Mucosa of stomach (tissue), 1 donor: ENCODE measurements at regions not wholly inside any gene's neighbourhood (a gene's known extent, or its start where the extent isn't known, plus 50 kb on each side); places are given as distances from the start of the nearest gene placed in this dataset.

Source experiments
- H3K27me3 ChIP-seq: one replicate; pipeline ENCODE4 v1.7.0; 2013; ENCODE audit warnings: mild to moderate bottlenecking, low read length; ENCODE audit not compliant: control insufficient read depth, insufficient read depth
- H3K36me3 ChIP-seq: one replicate; pipeline ENCODE4 v1.7.0; 2013; ENCODE audit warnings: low read length; ENCODE audit not compliant: control insufficient read depth, insufficient read depth
- H3K4me1 ChIP-seq: one replicate; pipeline ENCODE4 v1.7.0; 2013; ENCODE audit warnings: mild to moderate bottlenecking, low read length; ENCODE audit not compliant: control insufficient read depth, insufficient read depth
- H3K4me3 ChIP-seq: one replicate; pipeline ENCODE4 v1.7.0; 2013; ENCODE audit warnings: low read length
- H3K9ac ChIP-seq: one replicate; pipeline ENCODE4 v1.7.0; 2013; ENCODE audit warnings: mild to moderate bottlenecking, low read length, moderate library complexity
- H3K9me3 ChIP-seq: one replicate; pipeline ENCODE4 v1.7.0; 2013; ENCODE audit warnings: mild to moderate bottlenecking, low read length, moderate library complexity; ENCODE audit not compliant: control insufficient read depth
- donor health status: Pancreatic carcinoma.

- Histone ChIP-seq H3K4me1 (peaks cover 50% of the 10 kb centered on the region), H3K9me3 (no peaks in the 10 kb centered on the region), H3K9ac (no peak overlapping the region), H3K36me3 (no peaks in the 10 kb centered on the region), H3K27me3 (no peaks in the 10 kb centered on the region), H3K4me3 (no peak overlapping the region)
Measured at GRCh38 chr15:70494852-70495571, 268.3 kb downstream of the UACA start.

DNA sequence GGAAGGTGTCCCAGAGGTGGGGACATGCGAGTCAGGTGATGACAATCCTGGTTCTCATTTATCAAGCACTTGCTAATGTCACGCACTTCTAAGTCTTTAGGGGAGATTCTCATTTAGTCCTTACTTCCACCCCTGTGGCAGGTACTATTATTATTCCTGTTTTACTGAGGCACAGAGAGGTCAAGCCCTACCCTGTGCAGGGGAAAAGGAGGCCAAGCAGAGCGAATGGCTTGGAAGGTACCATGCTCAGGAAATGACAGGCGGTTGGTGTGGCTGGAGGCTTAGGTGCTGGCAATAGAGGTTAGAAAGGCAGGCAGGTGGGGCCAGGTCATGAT, 268.9 kb downstream of the UACA start:
- H3K4me3 ChIP-seq = no peak overlapping the region
- no peak overlapping the region for H3K9ac ChIP-seq
- H3K4me1 ChIP-seq = peaks cover 50% of the 10 kb centered on the region
- no peaks in the 10 kb centered on the region for H3K27me3 ChIP-seq
- H3K36me3 ChIP-seq = no peaks in the 10 kb centered on the region
- no peaks in the 10 kb centered on the region for H3K9me3 ChIP-seq

DNA sequence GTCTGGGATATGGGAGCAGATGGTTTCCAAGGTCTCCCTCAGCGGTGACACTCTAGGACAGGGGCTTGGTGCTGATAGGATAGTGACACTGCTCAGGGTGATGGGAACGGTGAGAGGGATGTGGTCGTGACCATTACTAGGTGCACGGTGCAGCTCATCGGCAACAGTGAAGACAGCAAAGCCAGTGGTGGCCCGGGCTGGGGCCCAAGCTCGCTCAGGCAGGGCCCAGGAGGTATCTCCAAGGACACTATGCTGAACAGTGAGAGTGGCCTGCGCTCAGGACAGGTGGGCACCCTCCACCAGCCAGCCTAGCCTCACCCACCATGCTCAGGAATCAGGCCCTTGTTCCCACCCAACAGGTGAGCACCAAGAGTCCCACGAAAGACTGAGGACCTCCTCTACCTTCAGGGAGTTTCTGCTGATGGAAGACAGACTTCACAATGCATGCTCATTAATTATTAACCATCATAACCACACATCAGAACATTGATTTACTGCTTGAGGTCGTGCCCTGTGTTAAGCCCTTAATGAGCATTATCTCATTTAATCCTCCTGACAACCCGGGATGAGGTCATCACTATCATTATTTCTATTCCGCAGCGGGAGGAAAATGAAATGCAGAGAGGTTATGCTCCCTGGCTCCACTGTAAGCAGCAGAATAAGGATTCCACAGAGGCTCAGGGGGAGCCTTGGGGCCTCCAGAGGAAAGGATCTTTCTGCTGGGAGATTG, 269.4 kb downstream of the UACA start:
- no peaks in the 10 kb centered on the region for H3K27me3 ChIP-seq
- H3K4me3 ChIP-seq = no peak overlapping the region
- H3K9ac ChIP-seq = no peak overlapping the region
- H3K4me1 ChIP-seq = peaks cover 50% of the 10 kb centered on the region
- no peaks in the 10 kb centered on the region for H3K36me3 ChIP-seq
- H3K9me3 ChIP-seq = no peaks in the 10 kb centered on the region

- H3K9ac ChIP-seq = no peak overlapping the region
- no peaks in the 10 kb centered on the region for H3K36me3 ChIP-seq
- H3K9me3 ChIP-seq = no peaks in the 10 kb centered on the region
- no peaks in the 10 kb centered on the region for H3K27me3 ChIP-seq
- peaks cover 50% of the 10 kb centered on the region for H3K4me1 ChIP-seq
- no peak overlapping the region for H3K4me3 ChIP-seq
Measured at GRCh38 chr15:70493376-70493775, 270.0 kb downstream of the UACA start.

DNA sequence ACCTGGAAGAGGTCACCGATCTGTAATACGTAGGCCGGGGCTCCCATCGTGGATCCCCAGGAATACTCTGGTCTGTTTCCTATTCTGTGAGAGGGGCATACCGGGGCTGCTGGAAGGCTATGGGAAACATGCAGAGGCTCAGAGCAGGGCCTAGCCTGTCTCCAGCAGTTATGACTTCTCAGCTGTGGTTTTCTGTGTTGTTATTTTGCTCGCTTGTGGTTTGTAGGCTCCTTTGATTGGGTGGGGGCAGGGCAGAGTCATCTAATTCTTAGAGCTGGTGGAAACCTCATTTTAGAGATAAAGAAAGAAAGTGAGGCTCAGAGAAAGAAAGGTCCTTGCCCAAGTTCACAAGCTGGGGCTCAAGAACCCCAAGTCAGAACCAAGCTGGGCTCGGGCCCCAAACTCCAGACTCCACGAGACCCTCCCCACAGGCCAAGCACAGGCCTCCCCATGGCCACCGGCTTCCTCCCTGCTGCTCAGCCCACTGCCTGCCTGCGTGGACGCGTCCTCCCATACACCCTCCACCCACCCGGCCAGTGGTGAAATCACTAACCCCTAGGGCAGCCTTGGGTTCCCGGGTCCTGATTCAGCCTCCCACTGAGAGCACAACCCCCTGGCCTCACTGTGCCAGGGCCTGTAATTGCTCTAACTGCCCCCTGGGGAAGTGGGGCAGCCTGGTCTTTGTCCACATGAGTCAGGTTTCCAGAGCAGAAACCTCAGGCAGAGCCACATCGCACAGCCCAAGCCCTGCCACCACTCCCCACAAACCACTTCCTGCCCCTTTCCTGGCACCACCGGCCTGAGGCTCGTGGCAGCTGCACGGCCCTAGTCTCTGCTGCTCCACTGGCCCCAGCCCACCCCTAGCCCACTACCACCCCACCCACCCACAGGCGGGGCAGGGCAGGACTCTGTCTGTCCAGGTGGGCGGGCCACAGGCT, 270.8 kb downstream of the UACA start:
- H3K36me3 ChIP-seq = no peaks in the 10 kb centered on the region
- no peak overlapping the region for H3K4me3 ChIP-seq
- H3K4me1 ChIP-seq = peaks cover 51% of the 10 kb centered on the region
- no peaks in the 10 kb centered on the region for H3K27me3 ChIP-seq
- no peak overlapping the region for H3K9ac ChIP-seq
- H3K9me3 ChIP-seq = no peaks in the 10 kb centered on the region

DNA sequence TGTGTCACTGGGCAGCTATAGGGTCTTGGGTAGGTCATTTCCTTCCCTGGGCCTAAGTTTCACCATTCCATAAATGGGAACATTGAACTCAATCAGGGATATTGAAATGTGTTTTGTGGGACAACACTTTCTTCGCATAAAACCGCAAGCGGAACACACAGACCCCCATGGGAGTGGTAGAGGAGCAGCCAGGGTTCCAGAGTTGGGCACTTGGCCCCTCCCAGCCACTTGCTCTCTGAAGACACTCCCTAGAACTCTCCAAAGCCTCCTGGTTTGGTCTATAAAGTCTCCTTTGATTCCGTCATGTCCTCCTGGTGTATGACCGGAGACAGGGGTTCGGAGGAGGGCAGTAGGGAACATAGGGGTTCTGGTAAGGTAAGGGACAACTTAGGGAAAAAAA, 271.7 kb downstream of the UACA start:
- H3K4me3 ChIP-seq = no peak overlapping the region
- no peak overlapping the region for H3K9ac ChIP-seq
- no peaks in the 10 kb centered on the region for H3K27me3 ChIP-seq
- H3K9me3 ChIP-seq = no peaks in the 10 kb centered on the region
- peaks cover 46% of the 10 kb centered on the region for H3K4me1 ChIP-seq
- H3K36me3 ChIP-seq = no peaks in the 10 kb centered on the region

GRCh38 chr15:70491201-70491621, 272.1 kb downstream of the UACA start:
- Histone ChIP-seq H3K27me3 (no peaks in the 10 kb centered on the region), H3K9me3 (no peaks in the 10 kb centered on the region), H3K4me3 (no peak overlapping the region), H3K36me3 (no peaks in the 10 kb centered on the region), H3K9ac (no peak overlapping the region), H3K4me1 (peaks cover 46% of the 10 kb centered on the region)

DNA sequence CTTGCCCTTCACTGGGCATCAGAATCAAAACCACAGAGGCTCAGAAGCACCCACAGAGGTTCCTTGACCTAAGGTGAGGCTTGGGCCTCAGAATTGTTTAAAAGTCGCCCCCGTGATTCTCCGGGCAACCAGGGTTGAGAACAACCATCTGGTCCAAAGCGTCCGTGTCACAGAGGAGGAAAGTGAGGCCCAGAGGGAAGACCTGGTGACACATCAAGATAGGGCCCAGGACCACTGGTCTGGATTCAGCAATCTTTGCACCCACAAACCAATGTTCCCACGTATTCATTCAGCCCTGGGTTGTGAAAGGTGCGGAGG, 272.6 kb downstream of the UACA start:
- H3K4me3 ChIP-seq = no peak overlapping the region
- no peaks in the 10 kb centered on the region for H3K9me3 ChIP-seq
- peaks cover 45% of the 10 kb centered on the region for H3K4me1 ChIP-seq
- no peaks in the 10 kb centered on the region for H3K27me3 ChIP-seq
- no peak overlapping the region for H3K9ac ChIP-seq
- no peaks in the 10 kb centered on the region for H3K36me3 ChIP-seq

DNA sequence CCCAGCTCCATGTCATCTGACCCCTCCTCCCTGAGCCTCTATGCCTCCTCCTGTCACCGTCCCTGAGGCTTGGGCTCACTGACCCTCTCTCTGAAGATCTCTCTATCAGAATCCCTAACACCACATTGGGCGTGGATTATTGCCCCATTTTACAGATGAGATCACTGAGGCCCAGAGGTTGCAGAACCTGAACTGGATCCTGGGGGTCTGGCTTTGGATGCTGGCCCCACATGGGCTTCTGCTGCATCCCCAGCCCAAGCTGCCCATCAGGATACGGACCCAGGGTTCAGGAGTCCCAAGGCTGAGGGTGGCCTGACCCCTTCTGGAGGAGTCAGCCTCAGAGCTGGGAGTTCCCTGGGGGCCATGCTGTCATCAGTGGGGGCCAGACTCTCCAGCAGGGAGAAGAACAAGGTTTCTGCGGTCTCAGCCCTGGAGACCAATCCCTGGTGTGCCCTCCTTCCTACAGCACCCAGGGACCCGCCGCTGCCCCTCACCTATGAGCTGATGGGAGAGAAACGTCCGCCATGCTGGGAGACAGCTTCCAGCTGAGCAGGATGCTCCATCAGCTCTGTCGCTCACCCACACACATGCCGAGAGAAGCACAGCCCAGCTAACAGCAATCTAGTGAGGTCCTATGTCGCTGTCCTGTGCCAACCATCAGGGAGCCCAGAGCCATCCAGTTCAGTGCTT, 273.1 kb downstream of the UACA start:
- peaks cover 40% of the 10 kb centered on the region for H3K4me1 ChIP-seq
- H3K36me3 ChIP-seq = no peaks in the 10 kb centered on the region

GRCh38 chr15:70488941-70489848, 274.2 kb downstream of the UACA start:
- H3K9ac ChIP-seq = no peak overlapping the region
- no peak overlapping the region for H3K4me3 ChIP-seq
- H3K27me3 ChIP-seq = no peaks in the 10 kb centered on the region
- peaks cover 29% of the 10 kb centered on the region for H3K4me1 ChIP-seq
- H3K36me3 ChIP-seq = no peaks in the 10 kb centered on the region
- H3K9me3 ChIP-seq = no peaks in the 10 kb centered on the region

More for the DNA sequence above, 273.1 kb downstream of the UACA start:
- Histone ChIP-seq H3K9me3 (no peaks in the 10 kb centered on the region), H3K9ac (no peak overlapping the region), H3K4me3 (no peak overlapping the region), H3K27me3 (no peaks in the 10 kb centered on the region)

- Histone ChIP-seq H3K9ac (no peak overlapping the region), H3K4me3 (no peak overlapping the region), H3K27me3 (no peaks in the 10 kb centered on the region), H3K9me3 (no peaks in the 10 kb centered on the region), H3K4me1 (peaks cover 18% of the 10 kb centered on the region), H3K36me3 (no peaks in the 10 kb centered on the region)
Measured at GRCh38 chr15:70488002-70488605, 275.3 kb downstream of the UACA start.
